ENCODE measurements at regions not wholly inside any gene's neighbourhood (a gene's known extent, or its start where the extent isn't known, plus 50 kb on each side); places are given as distances from the start of the nearest gene placed in this dataset.

DNA sequence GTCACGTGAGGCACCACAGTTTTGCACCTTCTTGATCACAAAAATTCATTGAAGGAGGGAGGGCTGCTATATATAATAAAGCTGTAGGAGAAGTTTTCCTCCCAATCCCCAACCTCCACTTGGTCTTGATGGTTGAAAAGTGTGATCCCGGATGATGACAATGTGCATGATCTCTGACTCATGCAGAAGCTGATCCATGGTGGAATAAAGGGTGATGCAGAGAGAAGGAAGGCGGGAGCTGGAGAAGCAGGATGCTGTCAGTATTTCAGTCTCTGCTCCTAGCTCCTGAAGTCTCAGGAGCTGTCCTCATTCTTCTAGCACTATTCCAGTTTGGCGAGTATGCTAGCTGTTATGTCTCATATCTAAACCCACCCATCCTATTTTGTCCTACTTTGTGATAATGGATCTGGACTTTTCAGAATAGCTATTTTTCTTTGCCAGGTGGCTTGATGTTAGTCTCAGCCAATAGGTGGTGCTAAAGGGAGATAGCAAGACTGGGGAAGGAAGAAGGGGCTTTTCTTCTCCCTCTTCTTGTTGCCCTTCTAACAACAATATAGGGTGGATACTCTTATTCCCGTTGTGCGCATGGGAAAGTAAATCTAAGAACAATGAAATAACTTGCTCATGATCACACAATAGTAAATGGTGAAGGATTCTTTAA is 65.6 kb upstream of the HTR2A start:
- DNase-seq (peak; percentile 39), ATAC-seq (ENCODE audit: low read depth) (no peak)
- POLR2A ChIA-PET = no interaction called here
- WGBS (ENCODE audit: insufficient coverage) = 100% methylated on average over 1 of the region's 6 CpGs
- CTCF ChIA-PET = interaction anchor here (0.6 to 2.7 kb wide), 22 partner anchors 9 to 1807 kb away, joined by 3 to 26 read pairs (median 6); no protein-coding TSS in a partner anchor
- no peaks in the 10 kb centered on the region for H3K4me1 ChIP-seq (ENCODE audit: control insufficient read depth in 2 of 2, insufficient read depth in 2 of 2, low read length in 2 of 2)
- no peaks in the 10 kb centered on the region for H4K20me1 ChIP-seq (ENCODE audit: control insufficient read depth, insufficient read depth, low read length, poor library complexity, severe bottlenecking)
- no peak overlapping the region for H2AFZ ChIP-seq (ENCODE audit: insufficient read depth, low read depth, low read length, poor library complexity, severe bottlenecking)
- Mint-ChIP-seq H3K27me3 (no peaks in the 10 kb centered on the region), H3K4me3 (no peak overlapping the region), H3K9me3 (ENCODE audit: insufficient read depth) (no peaks in the 10 kb centered on the region), H3K4me1 (peaks cover 5% of the 10 kb centered on the region), H3K27ac (no peak overlapping the region)
- no peak overlapping the region for H3K9ac ChIP-seq (ENCODE audit: low read length)
- TF ChIP-seq EZH2 (IDR thresholded peaks at IDR 0.05; ENCODE audit: borderline replicate concordance, insufficient read depth, low read depth, low read length, poor library complexity, severe bottlenecking) = no peak
- TF ChIP-seq, protein P1, sequence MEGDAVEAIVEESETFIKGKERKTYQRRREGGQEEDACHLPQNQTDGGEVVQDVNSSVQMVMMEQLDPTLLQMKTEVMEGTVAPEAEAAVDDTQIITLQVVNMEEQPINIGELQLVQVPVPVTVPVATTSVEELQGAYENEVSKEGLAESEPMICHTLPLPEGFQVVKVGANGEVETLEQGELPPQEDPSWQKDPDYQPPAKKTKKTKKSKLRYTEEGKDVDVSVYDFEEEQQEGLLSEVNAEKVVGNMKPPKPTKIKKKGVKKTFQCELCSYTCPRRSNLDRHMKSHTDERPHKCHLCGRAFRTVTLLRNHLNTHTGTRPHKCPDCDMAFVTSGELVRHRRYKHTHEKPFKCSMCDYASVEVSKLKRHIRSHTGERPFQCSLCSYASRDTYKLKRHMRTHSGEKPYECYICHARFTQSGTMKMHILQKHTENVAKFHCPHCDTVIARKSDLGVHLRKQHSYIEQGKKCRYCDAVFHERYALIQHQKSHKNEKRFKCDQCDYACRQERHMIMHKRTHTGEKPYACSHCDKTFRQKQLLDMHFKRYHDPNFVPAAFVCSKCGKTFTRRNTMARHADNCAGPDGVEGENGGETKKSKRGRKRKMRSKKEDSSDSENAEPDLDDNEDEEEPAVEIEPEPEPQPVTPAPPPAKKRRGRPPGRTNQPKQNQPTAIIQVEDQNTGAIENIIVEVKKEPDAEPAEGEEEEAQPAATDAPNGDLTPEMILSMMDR (IDR thresholded peaks at IDR 0.05) = peak; percentile 56
- H3K36me3 ChIP-seq (replicated peaks in 1 of 2; ENCODE audit: control extremely low read depth in 1 of 2, control insufficient read depth in 1 of 2, extremely low read depth in 1 of 2, insufficient read depth in 2 of 2, low read length in 1 of 2) = no peaks in the 10 kb centered on the region
- no peak overlapping the region for H3K27ac ChIP-seq (ENCODE audit: low read length in 2 of 2)
- intact Hi-C loops (cut with micrococcal nuclease) = no loop called here
- H3K79me2 ChIP-seq (ENCODE audit: control insufficient read depth, insufficient read depth, low read length) = no peaks in the 10 kb centered on the region
- H3K4me2 ChIP-seq (replicated peaks; ENCODE audit: low read depth, low read length, poor library complexity, severe bottlenecking) = no peak overlapping the region
- no peaks in the 10 kb centered on the region for H3K27me3 ChIP-seq (replicated peaks in 1 of 4; ENCODE audit: control extremely low read depth in 1 of 4, control insufficient read depth in 3 of 4, insufficient read depth in 4 of 4, low read length in 3 of 4)
- H3K9me3 ChIP-seq (ENCODE audit: control extremely low read depth in 1 of 3, control insufficient read depth in 2 of 3, insufficient read depth in 1 of 3, low read length in 2 of 3) = no peaks in the 10 kb centered on the region
- no peak overlapping the region for H3K4me3 ChIP-seq (ENCODE audit: control extremely low read depth in 1 of 5, extremely low read depth in 1 of 5, insufficient read depth in 1 of 5, low read depth in 2 of 5, low read length in 4 of 5)

DNA sequence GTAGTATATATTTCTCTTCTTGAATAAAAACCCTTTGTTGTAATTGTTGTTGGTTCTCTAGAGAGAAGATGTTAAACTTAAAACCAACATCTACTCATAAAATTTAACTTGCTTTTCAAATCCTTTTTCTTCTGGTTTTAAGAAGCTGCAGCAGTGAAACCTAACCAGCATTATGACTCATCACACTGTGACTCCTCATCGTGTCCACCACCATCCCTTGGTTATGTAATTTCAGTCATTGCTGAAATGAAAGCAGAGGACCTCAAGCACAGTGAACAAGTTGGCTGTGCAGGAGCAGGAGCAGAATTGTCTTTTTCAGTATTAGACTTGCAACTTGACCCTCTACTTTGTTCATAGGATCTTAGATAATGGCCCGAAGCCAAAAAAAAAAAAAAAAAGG is 64.9 kb upstream of the HTR2A start:
- H3K4me1 Mint-ChIP-seq = peaks cover 2% of the 10 kb centered on the region
- no peak overlapping the region for H3K4me3 Mint-ChIP-seq
- no peaks in the 10 kb centered on the region for H3K9me3 Mint-ChIP-seq (ENCODE audit: insufficient read depth)
- Histone ChIP-seq H3K27me3 (replicated peaks in 1 of 4; ENCODE audit: control extremely low read depth in 1 of 4, control insufficient read depth in 3 of 4, insufficient read depth in 4 of 4, low read length in 3 of 4) (no peaks in the 10 kb centered on the region), H3K27ac (ENCODE audit: low read length in 2 of 2) (no peak overlapping the region), H3K4me1 (ENCODE audit: control insufficient read depth in 2 of 2, insufficient read depth in 2 of 2, low read length in 2 of 2) (no peaks in the 10 kb centered on the region), H3K36me3 (replicated peaks in 1 of 2; ENCODE audit: control extremely low read depth in 1 of 2, control insufficient read depth in 1 of 2, extremely low read depth in 1 of 2, insufficient read depth in 2 of 2, low read length in 1 of 2) (no peaks in the 10 kb centered on the region), H3K9ac (ENCODE audit: low read length) (no peak overlapping the region), H3K79me2 (ENCODE audit: control insufficient read depth, insufficient read depth, low read length) (no peaks in the 10 kb centered on the region), H2AFZ (ENCODE audit: insufficient read depth, low read depth, low read length, poor library complexity, severe bottlenecking) (no peak overlapping the region), H3K4me3 (ENCODE audit: control extremely low read depth in 1 of 5, extremely low read depth in 1 of 5, insufficient read depth in 1 of 5, low read depth in 2 of 5, low read length in 4 of 5) (no peak overlapping the region), H3K4me2 (replicated peaks; ENCODE audit: low read depth, low read length, poor library complexity, severe bottlenecking) (no peak overlapping the region), H4K20me1 (ENCODE audit: control insufficient read depth, insufficient read depth, low read length, poor library complexity, severe bottlenecking) (no peaks in the 10 kb centered on the region), H3K9me3 (ENCODE audit: control extremely low read depth in 1 of 3, control insufficient read depth in 2 of 3, insufficient read depth in 1 of 3, low read length in 2 of 3) (no peaks in the 10 kb centered on the region)
- DNase-seq = no peak
- no peak for TF ChIP-seq EZH2 (IDR thresholded peaks at IDR 0.05; ENCODE audit: borderline replicate concordance, insufficient read depth, low read depth, low read length, poor library complexity, severe bottlenecking)
- TF ChIP-seq, protein P1 (IDR thresholded peaks at IDR 0.05) = no peak
- H3K27ac Mint-ChIP-seq = no peak overlapping the region
- ChIA-PET POLR2A (no interaction called here), CTCF (interaction anchor here (0.7 to 2.7 kb wide), 10 partner anchors 9 to 806 kb away, joined by 3 to 24 read pairs (median 8); no protein-coding TSS in a partner anchor)
- H3K27me3 Mint-ChIP-seq = no peaks in the 10 kb centered on the region
- WGBS (ENCODE audit: insufficient coverage) = no CpG with 5 or more reads among the region's 2 CpGs
- ATAC-seq (ENCODE audit: low read depth) = no peak
- intact Hi-C loops (cut with micrococcal nuclease) = no loop called here

All from B cell (primary cell).